ENCODE measurements at regions not wholly inside any gene's neighbourhood (a gene's known extent, or its start where the extent isn't known, plus 50 kb on each side); places are given as distances from the start of the nearest gene placed in this dataset.

- TF ChIP-seq CTCF (IDR thresholded peaks at IDR 0.05) = no peak
- TF ChIP-seq EP300 (IDR thresholded peaks at IDR 0.05) = no peak
- TF ChIP-seq POLR2A (IDR thresholded peaks at IDR 0.05) = no peak
Observed at GRCh38 chr6:79430913-79431536, 106.2 kb downstream of the LCA5 start.
